SU-DHL-6 (cell line): ENCODE measurements at regions not wholly inside any gene's neighbourhood (a gene's known extent, or its start where the extent isn't known, plus 50 kb on each side); places are given as distances from the start of the nearest gene placed in this dataset.

Experiments used
- EZH2phosphoT487 ChIP-seq: fragments of 200-600 bp; sonication (generic), shearing (Covaris generic); conservative IDR thresholded peaks from 2 replicates; pipeline ENCODE4 v1.6.1; 2018; ENCODE audit warnings: mild to moderate bottlenecking, antibody characterized with exemption, low read length, moderate library complexity, mixed read lengths
- TF ChIP-seq, protein P1 (sequence below): fragments of 200-600 bp; sonication (generic); IDR thresholded peaks from one replicate; pipeline ENCODE4 v1.5.1; 2017; ENCODE audit warnings: antibody characterized with exemption, mild to moderate bottlenecking, low read length, moderate library complexity; ENCODE audit not compliant: insufficient read depth, poor library complexity, severe bottlenecking

DNA sequence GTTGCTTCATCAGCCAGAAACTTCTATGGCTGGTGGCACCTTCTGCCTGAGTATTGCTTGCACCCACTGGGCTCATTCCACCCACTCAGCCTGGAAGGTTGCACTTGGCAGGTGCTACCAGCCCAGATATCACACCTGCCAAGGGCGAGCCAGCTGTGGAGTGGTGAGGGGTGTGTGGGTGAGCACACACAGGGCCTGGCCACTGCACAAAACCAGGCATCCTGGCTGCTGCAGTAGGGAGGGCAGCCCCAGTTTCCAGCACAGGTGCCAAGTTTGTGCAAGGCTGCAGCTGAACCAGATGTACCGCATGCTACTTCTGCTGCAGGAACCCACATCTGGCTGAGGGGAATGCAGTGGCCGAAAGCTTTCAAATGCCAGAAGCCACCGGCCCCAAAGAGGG lies 1147.8 kb downstream of the FSCB start:
- TF ChIP-seq, protein P1, sequence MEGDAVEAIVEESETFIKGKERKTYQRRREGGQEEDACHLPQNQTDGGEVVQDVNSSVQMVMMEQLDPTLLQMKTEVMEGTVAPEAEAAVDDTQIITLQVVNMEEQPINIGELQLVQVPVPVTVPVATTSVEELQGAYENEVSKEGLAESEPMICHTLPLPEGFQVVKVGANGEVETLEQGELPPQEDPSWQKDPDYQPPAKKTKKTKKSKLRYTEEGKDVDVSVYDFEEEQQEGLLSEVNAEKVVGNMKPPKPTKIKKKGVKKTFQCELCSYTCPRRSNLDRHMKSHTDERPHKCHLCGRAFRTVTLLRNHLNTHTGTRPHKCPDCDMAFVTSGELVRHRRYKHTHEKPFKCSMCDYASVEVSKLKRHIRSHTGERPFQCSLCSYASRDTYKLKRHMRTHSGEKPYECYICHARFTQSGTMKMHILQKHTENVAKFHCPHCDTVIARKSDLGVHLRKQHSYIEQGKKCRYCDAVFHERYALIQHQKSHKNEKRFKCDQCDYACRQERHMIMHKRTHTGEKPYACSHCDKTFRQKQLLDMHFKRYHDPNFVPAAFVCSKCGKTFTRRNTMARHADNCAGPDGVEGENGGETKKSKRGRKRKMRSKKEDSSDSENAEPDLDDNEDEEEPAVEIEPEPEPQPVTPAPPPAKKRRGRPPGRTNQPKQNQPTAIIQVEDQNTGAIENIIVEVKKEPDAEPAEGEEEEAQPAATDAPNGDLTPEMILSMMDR = no peak
- no peak for TF ChIP-seq EZH2phosphoT487
